ENCODE measurements at regions not wholly inside any gene's neighbourhood (a gene's known extent, or its start where the extent isn't known, plus 50 kb on each side); places are given as distances from the start of the nearest gene placed in this dataset.

DNA sequence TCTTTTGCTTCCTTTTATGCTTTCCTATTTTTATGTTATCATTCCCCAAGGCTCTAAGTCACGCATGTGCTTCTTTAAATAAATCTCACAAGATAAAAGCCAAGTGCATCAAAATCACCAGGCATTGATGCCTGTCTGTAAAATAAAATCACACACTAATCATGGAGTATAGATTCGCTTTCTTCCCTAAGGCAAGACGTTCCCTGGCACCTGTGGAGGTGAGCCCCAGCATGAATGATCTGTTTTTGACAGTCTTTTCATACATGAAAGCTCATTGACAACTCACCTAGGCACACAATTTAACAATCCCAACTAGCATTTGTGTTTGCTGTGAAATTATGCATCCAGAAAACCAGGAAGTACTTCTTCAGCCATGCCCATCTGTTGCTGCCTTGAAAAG is 146.9 kb upstream of the DMAC1 start:
- no peak for ATAC-seq
- H3K4me1 ChIP-seq (ENCODE audit: control insufficient read depth, insufficient read depth, low read length): no peaks in the 10 kb centered on the region
- BruUV-seq (replicated peaks): no TSS peak
- no peak overlapping the region for H3K4me3 ChIP-seq (ENCODE audit: low read depth in 2 of 2, low read length in 2 of 2)
- TF ChIP-seq TCF7L2 (IDR thresholded peaks at IDR 0.05; ENCODE audit: low read depth, low read length) (no peak), POLR2AphosphoS5 (IDR thresholded peaks at IDR 0.05; ENCODE audit: low read depth, low read length) (no peak), SIN3A (IDR thresholded peaks at IDR 0.05; ENCODE audit: borderline replicate concordance, insufficient read depth, low read depth, low read length) (no peak)
- TF ChIP-seq, protein P1, sequence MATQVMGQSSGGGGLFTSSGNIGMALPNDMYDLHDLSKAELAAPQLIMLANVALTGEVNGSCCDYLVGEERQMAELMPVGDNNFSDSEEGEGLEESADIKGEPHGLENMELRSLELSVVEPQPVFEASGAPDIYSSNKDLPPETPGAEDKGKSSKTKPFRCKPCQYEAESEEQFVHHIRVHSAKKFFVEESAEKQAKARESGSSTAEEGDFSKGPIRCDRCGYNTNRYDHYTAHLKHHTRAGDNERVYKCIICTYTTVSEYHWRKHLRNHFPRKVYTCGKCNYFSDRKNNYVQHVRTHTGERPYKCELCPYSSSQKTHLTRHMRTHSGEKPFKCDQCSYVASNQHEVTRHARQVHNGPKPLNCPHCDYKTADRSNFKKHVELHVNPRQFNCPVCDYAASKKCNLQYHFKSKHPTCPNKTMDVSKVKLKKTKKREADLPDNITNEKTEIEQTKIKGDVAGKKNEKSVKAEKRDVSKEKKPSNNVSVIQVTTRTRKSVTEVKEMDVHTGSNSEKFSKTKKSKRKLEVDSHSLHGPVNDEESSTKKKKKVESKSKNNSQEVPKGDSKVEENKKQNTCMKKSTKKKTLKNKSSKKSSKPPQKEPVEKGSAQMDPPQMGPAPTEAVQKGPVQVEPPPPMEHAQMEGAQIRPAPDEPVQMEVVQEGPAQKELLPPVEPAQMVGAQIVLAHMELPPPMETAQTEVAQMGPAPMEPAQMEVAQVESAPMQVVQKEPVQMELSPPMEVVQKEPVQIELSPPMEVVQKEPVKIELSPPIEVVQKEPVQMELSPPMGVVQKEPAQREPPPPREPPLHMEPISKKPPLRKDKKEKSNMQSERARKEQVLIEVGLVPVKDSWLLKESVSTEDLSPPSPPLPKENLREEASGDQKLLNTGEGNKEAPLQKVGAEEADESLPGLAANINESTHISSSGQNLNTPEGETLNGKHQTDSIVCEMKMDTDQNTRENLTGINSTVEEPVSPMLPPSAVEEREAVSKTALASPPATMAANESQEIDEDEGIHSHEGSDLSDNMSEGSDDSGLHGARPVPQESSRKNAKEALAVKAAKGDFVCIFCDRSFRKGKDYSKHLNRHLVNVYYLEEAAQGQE (IDR thresholded peaks at IDR 0.05; ENCODE audit: insufficient read depth in 1 of 2, low read depth in 2 of 2, low read length in 1 of 2): no peak
- TF ChIP-seq, protein P2, sequence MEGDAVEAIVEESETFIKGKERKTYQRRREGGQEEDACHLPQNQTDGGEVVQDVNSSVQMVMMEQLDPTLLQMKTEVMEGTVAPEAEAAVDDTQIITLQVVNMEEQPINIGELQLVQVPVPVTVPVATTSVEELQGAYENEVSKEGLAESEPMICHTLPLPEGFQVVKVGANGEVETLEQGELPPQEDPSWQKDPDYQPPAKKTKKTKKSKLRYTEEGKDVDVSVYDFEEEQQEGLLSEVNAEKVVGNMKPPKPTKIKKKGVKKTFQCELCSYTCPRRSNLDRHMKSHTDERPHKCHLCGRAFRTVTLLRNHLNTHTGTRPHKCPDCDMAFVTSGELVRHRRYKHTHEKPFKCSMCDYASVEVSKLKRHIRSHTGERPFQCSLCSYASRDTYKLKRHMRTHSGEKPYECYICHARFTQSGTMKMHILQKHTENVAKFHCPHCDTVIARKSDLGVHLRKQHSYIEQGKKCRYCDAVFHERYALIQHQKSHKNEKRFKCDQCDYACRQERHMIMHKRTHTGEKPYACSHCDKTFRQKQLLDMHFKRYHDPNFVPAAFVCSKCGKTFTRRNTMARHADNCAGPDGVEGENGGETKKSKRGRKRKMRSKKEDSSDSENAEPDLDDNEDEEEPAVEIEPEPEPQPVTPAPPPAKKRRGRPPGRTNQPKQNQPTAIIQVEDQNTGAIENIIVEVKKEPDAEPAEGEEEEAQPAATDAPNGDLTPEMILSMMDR (IDR thresholded peaks at IDR 0.05): no peak
- in situ Hi-C loops (cut with HindIII; ENCODE audit: low pct_unique_long_range_greater_than_20kb, low sequenced_read_pairs): no loop called here
- ChIA-PET CTCF (no interaction called here), POLR2A (no interaction called here)
- DNase-seq (ENCODE audit: low read depth, low spot score): no peak
- no peaks in the 10 kb centered on the region for H3K27me3 ChIP-seq (ENCODE audit: control insufficient read depth, insufficient read depth, low read length)
- intact Hi-C loops (cut with micrococcal nuclease; ENCODE audit: unreplicated experiment): no loop called here
- H3K27ac ChIP-seq (ENCODE audit: low read length): no peak overlapping the region
- H3K36me3 ChIP-seq (ENCODE audit: control insufficient read depth, insufficient read depth, low read length): no peaks in the 10 kb centered on the region
- no peaks in the 10 kb centered on the region for H3K9me3 ChIP-seq (ENCODE audit: control insufficient read depth, insufficient read depth, low read depth, low read length)

DNA sequence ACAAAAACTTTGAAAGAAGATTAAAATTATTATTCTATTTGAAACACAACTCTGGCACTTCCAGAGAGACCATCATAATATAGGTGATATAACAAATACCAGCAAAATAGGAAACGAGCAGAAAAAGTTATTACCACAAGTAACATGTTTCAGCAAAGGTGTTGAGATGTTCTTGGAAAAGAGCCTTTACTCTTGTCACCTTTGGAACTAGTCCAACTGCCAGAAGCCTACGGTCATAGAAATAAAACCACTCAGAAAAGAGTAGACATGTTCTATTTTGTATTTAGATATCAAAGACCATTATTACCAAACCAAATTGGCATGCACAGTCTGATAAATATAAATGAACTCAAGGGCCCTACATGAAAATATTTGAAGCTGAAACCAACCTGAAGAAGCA is 145.0 kb upstream of the DMAC1 start:
- ChIA-PET CTCF (no interaction called here), POLR2A (no interaction called here)
- intact Hi-C loops (cut with micrococcal nuclease; ENCODE audit: unreplicated experiment) (no loop called here), in situ Hi-C loops (cut with HindIII; ENCODE audit: low pct_unique_long_range_greater_than_20kb, low sequenced_read_pairs) (no loop called here)
- TF ChIP-seq, protein P1 (IDR thresholded peaks at IDR 0.05; ENCODE audit: insufficient read depth in 1 of 2, low read depth in 2 of 2, low read length in 1 of 2): no peak
- no peak for TF ChIP-seq SIN3A (IDR thresholded peaks at IDR 0.05; ENCODE audit: borderline replicate concordance, insufficient read depth, low read depth, low read length)
- TF ChIP-seq POLR2AphosphoS5 (IDR thresholded peaks at IDR 0.05; ENCODE audit: low read depth, low read length): no peak
- TF ChIP-seq, protein P2 (IDR thresholded peaks at IDR 0.05): no peak
- TF ChIP-seq TCF7L2 (IDR thresholded peaks at IDR 0.05; ENCODE audit: low read depth, low read length): no peak
- no peak overlapping the region for H3K27ac ChIP-seq (ENCODE audit: low read length)
- no peaks in the 10 kb centered on the region for H3K4me1 ChIP-seq (ENCODE audit: control insufficient read depth, insufficient read depth, low read length)
- no peak for DNase-seq (ENCODE audit: low read depth, low spot score)
- H3K27me3 ChIP-seq (ENCODE audit: control insufficient read depth, insufficient read depth, low read length): no peaks in the 10 kb centered on the region
- no peaks in the 10 kb centered on the region for H3K9me3 ChIP-seq (ENCODE audit: control insufficient read depth, insufficient read depth, low read depth, low read length)
- H3K36me3 ChIP-seq (ENCODE audit: control insufficient read depth, insufficient read depth, low read length): no peaks in the 10 kb centered on the region
- H3K4me3 ChIP-seq (ENCODE audit: low read depth in 2 of 2, low read length in 2 of 2): no peak overlapping the region
- ATAC-seq: no peak
- BruUV-seq (replicated peaks): no TSS peak

All from Panc1 (cell line).